PFSK-1 (cell line): ENCODE measurements at regions not wholly inside any gene's neighbourhood (a gene's known extent, or its start where the extent isn't known, plus 50 kb on each side); places are given as distances from the start of the nearest gene placed in this dataset.

Experiments
- FOXP2 ChIP-seq: optimal IDR thresholded peaks from 2 replicates; pipeline ENCODE3; 2011; ENCODE audit warnings: borderline replicate concordance, control low read depth, inconsistent platforms; ENCODE audit not compliant: insufficient read depth; ENCODE audit errors: extremely low read length, extremely low read depth
- POLR2AphosphoS5 ChIP-seq: IDR thresholded peaks from 2 replicates; pipeline ENCODE4 v1.6.1; 2012; ENCODE audit warnings: low read depth, mild to moderate bottlenecking, control low read depth, low read length, moderate library complexity
- SIN3A ChIP-seq: IDR thresholded peaks from 2 replicates; pipeline ENCODE4 v1.6.1; 2012; ENCODE audit warnings: mild to moderate bottlenecking, low read length, moderate library complexity, borderline replicate concordance; ENCODE audit not compliant: insufficient read depth
- TAF1 ChIP-seq: IDR thresholded peaks from 2 replicates; pipeline ENCODE4 v1.6.1; 2012; ENCODE audit warnings: low read length, control low read depth, borderline replicate concordance; ENCODE audit not compliant: insufficient read depth
- TF ChIP-seq, protein P1 (sequence below), 2 experiments: IDR thresholded peaks; 2 replicates each; pipeline versions ENCODE4 v1.6.1 to v1.8.0; 2011 to 2012; ENCODE audit warnings: low read depth in 2 of 2, low read length in 2 of 2, control low read depth in 1 of 2, inconsistent platforms in 1 of 2, mild to moderate bottlenecking in 1 of 2, moderate library complexity in 1 of 2; ENCODE audit not compliant: insufficient read depth in 1 of 2

GRCh38 chr9:109989296-109989695, 209.3 kb downstream of the PALM2AKAP2 start:
- TF ChIP-seq, protein P1, sequence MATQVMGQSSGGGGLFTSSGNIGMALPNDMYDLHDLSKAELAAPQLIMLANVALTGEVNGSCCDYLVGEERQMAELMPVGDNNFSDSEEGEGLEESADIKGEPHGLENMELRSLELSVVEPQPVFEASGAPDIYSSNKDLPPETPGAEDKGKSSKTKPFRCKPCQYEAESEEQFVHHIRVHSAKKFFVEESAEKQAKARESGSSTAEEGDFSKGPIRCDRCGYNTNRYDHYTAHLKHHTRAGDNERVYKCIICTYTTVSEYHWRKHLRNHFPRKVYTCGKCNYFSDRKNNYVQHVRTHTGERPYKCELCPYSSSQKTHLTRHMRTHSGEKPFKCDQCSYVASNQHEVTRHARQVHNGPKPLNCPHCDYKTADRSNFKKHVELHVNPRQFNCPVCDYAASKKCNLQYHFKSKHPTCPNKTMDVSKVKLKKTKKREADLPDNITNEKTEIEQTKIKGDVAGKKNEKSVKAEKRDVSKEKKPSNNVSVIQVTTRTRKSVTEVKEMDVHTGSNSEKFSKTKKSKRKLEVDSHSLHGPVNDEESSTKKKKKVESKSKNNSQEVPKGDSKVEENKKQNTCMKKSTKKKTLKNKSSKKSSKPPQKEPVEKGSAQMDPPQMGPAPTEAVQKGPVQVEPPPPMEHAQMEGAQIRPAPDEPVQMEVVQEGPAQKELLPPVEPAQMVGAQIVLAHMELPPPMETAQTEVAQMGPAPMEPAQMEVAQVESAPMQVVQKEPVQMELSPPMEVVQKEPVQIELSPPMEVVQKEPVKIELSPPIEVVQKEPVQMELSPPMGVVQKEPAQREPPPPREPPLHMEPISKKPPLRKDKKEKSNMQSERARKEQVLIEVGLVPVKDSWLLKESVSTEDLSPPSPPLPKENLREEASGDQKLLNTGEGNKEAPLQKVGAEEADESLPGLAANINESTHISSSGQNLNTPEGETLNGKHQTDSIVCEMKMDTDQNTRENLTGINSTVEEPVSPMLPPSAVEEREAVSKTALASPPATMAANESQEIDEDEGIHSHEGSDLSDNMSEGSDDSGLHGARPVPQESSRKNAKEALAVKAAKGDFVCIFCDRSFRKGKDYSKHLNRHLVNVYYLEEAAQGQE (IDR thresholded peaks at IDR 0.05; ENCODE audit: insufficient read depth in 1 of 2, low read depth in 2 of 2, low read length in 2 of 2), result no peak
- no peak for TF ChIP-seq POLR2AphosphoS5
- no peak for TF ChIP-seq TAF1
- TF ChIP-seq FOXP2, result no peak
- TF ChIP-seq SIN3A, result no peak

GRCh38 chr9:109990541-109990940, 210.5 kb downstream of the PALM2AKAP2 start:
- no peak for TF ChIP-seq POLR2AphosphoS5
- no peak for TF ChIP-seq TAF1
- TF ChIP-seq SIN3A, result no peak
- no peak for TF ChIP-seq FOXP2
- TF ChIP-seq, protein P1 (IDR thresholded peaks at IDR 0.05; ENCODE audit: insufficient read depth in 1 of 2, low read depth in 2 of 2, low read length in 2 of 2), result no peak

DNA sequence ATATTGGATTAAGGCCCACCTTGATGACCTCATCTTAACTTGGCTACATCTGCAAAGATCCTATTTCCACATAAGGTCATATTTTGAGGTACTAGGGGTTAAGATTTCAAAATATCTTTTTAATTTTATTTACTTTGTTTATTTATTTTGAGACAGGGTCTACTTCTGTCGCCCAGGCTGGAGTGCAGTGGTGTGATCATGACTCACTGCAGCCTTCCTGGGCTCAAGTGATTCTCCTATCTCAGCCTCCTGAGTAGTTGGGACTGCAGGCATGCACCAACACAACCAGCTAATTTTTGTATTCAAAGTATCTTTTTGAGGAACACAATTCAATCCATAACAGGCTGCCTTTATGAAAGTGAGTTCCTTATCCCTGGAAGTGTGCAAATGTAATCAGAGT, 212.3 kb downstream of the PALM2AKAP2 start:
- no peak for TF ChIP-seq POLR2AphosphoS5
- TF ChIP-seq, protein P1 (IDR thresholded peaks at IDR 0.05; ENCODE audit: insufficient read depth in 1 of 2, low read depth in 2 of 2, low read length in 2 of 2), result no peak
- no peak for TF ChIP-seq FOXP2
- no peak for TF ChIP-seq SIN3A
- TF ChIP-seq TAF1, result no peak

DNA sequence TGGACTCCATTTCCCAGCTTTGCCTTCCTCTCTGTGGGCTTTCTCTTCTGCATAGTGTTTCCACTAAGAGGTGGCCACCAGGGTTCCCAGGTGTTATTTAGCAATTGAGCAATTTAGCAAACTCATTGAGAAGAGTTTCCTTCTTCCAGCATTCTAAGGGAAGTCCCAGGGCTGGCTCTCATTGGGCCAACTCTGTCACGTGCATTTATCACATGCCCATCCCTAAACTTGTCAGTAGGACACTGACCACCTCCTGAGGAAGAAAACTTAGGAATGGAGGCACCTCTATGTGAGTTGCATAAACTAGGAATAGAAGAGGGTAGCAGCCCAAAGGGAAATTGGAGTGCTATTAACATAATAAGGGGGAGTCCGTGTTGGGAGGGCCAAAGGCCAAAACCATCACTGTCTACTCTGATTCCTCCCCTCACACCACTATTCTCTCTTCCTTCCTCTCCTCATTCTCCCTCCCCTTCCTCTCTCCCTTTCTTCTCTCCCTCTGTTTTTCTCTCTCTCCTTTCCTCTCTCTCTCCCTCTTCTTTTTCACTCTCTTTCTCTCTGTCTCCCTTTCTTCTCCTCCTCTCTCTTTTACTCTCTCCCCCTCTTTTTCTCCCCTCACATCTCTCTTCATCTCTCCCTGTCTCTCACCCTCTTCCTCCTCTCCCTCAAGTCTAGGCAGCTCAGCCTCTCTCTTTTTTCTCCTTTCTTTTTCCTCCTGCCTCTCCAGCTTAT, 213.4 kb downstream of the PALM2AKAP2 start:
- TF ChIP-seq, protein P1 (IDR thresholded peaks at IDR 0.05; ENCODE audit: insufficient read depth in 1 of 2, low read depth in 2 of 2, low read length in 2 of 2), result no peak
- TF ChIP-seq SIN3A, result no peak

GRCh38 chr9:109994141-109994540, 213.8 kb downstream of the C9orf152 start:
- TF ChIP-seq FOXP2 (no peak), TAF1 (no peak), SIN3A (no peak), POLR2AphosphoS5 (no peak)
- TF ChIP-seq, protein P1 (IDR thresholded peaks at IDR 0.05; ENCODE audit: insufficient read depth in 1 of 2, low read depth in 2 of 2, low read length in 2 of 2), result no peak
